GM23248 (cell line): ENCODE measurements at regions not wholly inside any gene's neighbourhood (a gene's known extent, or its start where the extent isn't known, plus 50 kb on each side); places are given as distances from the start of the nearest gene placed in this dataset.

Source experiments
- DNase-seq: peaks from one replicate; pipeline ENCODE4 v3.0.0-alpha.2; 2015
- H2AFZ ChIP-seq: fragments of 200-600 bp; sonication (generic); 2 replicates; pipeline ENCODE4 v1.6.1; 2016; ENCODE audit warnings: antibody characterized with exemption
- H3F3A ChIP-seq: fragments of 200-600 bp; sonication (generic); 2 replicates; pipeline ENCODE4 v1.6.1; 2016; ENCODE audit warnings: mild to moderate bottlenecking, antibody characterized with exemption, mixed run types; ENCODE audit not compliant: insufficient read depth
- H3K27ac ChIP-seq: fragments of 200-600 bp; sonication (generic); 2 replicates; pipeline ENCODE4 v1.5.1; 2016; ENCODE audit warnings: mild to moderate bottlenecking
- H3K27me3 ChIP-seq: fragments of 200-600 bp; sonication (generic); replicated peaks from 2 replicates; pipeline ENCODE4 v1.6.1; 2016; ENCODE audit warnings: mild to moderate bottlenecking; ENCODE audit not compliant: insufficient read depth
- H3K36me3 ChIP-seq: fragments of 200-600 bp; sonication (generic); 2 replicates; pipeline ENCODE4 v1.6.1; 2016; ENCODE audit warnings: low read depth, mild to moderate bottlenecking
- H3K4me1 ChIP-seq: fragments of 200-600 bp; sonication (generic); 2 replicates; pipeline ENCODE4 v1.6.1; 2016; ENCODE audit warnings: mild to moderate bottlenecking; ENCODE audit not compliant: insufficient read depth
- H3K4me2 ChIP-seq: fragments of 200-600 bp; sonication (generic); one replicate; pipeline ENCODE4 v1.6.1; 2016; ENCODE audit warnings: mild to moderate bottlenecking; ENCODE audit not compliant: unreplicated experiment
- H3K4me3 ChIP-seq: fragments of 200-600 bp; sonication (generic); 2 replicates; pipeline ENCODE4 v1.5.1; 2016; ENCODE audit warnings: mild to moderate bottlenecking
- H3K79me2 ChIP-seq: fragments of 200-600 bp; sonication (generic); 2 replicates; pipeline ENCODE4 v1.6.1; 2016; ENCODE audit warnings: mild to moderate bottlenecking; ENCODE audit not compliant: insufficient read depth
- H3K9ac ChIP-seq: fragments of 200-600 bp; sonication (generic); 2 replicates; pipeline ENCODE4 v1.6.1; 2016; ENCODE audit warnings: mild to moderate bottlenecking
- H3K9me2 ChIP-seq: fragments of 200-600 bp; sonication (generic); 2 replicates; pipeline ENCODE4 v1.6.1; 2016; ENCODE audit warnings: mixed run types, mild to moderate bottlenecking, moderate library complexity; ENCODE audit not compliant: insufficient read depth
- H3K9me3 ChIP-seq: fragments of 200-600 bp; sonication (generic); one replicate; pipeline ENCODE4 v1.6.1; 2017; ENCODE audit warnings: low read depth
- H4K20me1 ChIP-seq: fragments of 200-600 bp; sonication (generic); 2 replicates; pipeline ENCODE4 v1.6.0; 2016; ENCODE audit not compliant: insufficient read depth
- EZH2 ChIP-seq: fragments of 200-600 bp; sonication (generic); IDR thresholded peaks from 2 replicates; pipeline ENCODE4 v1.6.1; 2018; ENCODE audit warnings: antibody characterized with exemption, mild to moderate bottlenecking; ENCODE audit not compliant: insufficient read depth, poor library complexity, severe bottlenecking
- EZH2phosphoT487 ChIP-seq: fragments of 200-600 bp; sonication (generic); IDR thresholded peaks from 2 replicates; pipeline ENCODE4 v1.6.1; 2018; ENCODE audit warnings: antibody characterized with exemption, moderate library complexity, mild to moderate bottlenecking, low read depth; ENCODE audit not compliant: insufficient read depth
- WGBS, 2 experiments: methylation state at CpG; one replicate each; pipeline ENCODE4 v1.1.6; 2015 to 2017; ENCODE audit warnings: low lambda C conversion rate in 2 of 2, low coverage in 1 of 2; ENCODE audit errors: missing lambda C conversion rate in 2 of 2; 5-methylcytosine and 5-hydroxymethylcytosine counted together
- in situ Hi-C: fragments of 300-500 bp; cut with MboI; formaldehyde crosslinking; loops from 2 replicates; pipeline ENCODE4 v1.15.0; 2020

GRCh38 chr7:34315032-34315431 is 343.0 kb upstream of the NPSR1 start:
- Histone ChIP-seq H3K4me2 (peak overlapping the region; percentile 23), H3K4me3 (no peak overlapping the region), H2AFZ (peak overlapping the region; percentile 33; the same call in 1 of the 2 replicates), H3K36me3 (no peaks in the 10 kb centered on the region), H3F3A (peaks cover 30% of the 10 kb centered on the region), H3K79me2 (no peaks in the 10 kb centered on the region), H3K27ac (peak overlapping the region; percentile 62), H4K20me1 (no peaks in the 10 kb centered on the region), H3K4me1 (peaks cover 32% of the 10 kb centered on the region), H3K9me3 (no peaks in the 10 kb centered on the region), H3K9ac (no peak overlapping the region), H3K27me3 (no peaks in the 10 kb centered on the region), H3K9me2 (no peaks in the 10 kb centered on the region)
- in situ Hi-C loops = no loop called here
- peak; percentile 91 for DNase-seq
- TF ChIP-seq EZH2phosphoT487 = no peak
- no peak for TF ChIP-seq EZH2

GRCh38 chr7:34317039-34317438 is 341.0 kb upstream of the NPSR1 start:
- Histone ChIP-seq H3K9me3 (no peaks in the 10 kb centered on the region), H3F3A (peaks cover 30% of the 10 kb centered on the region), H3K9me2 (no peaks in the 10 kb centered on the region), H3K79me2 (no peaks in the 10 kb centered on the region), H3K27me3 (no peaks in the 10 kb centered on the region), H3K27ac (no peak overlapping the region), H2AFZ (no peak overlapping the region), H3K36me3 (no peaks in the 10 kb centered on the region), H3K4me1 (peaks cover 32% of the 10 kb centered on the region), H4K20me1 (no peaks in the 10 kb centered on the region), H3K4me2 (no peak overlapping the region), H3K9ac (no peak overlapping the region), H3K4me3 (no peak overlapping the region)
- TF ChIP-seq EZH2 (no peak), EZH2phosphoT487 (no peak)
- 92 to 100% methylated on average over 1 of the region's 1 CpG for WGBS, 2 experiments
- in situ Hi-C loops = no loop called here
- no peak for DNase-seq

- H3K27ac ChIP-seq = no peak overlapping the region
- no peak overlapping the region for H3K9ac ChIP-seq
- no peaks in the 10 kb centered on the region for H3K79me2 ChIP-seq
- H3K4me1 ChIP-seq = peaks cover 9% of the 10 kb centered on the region
- no peaks in the 10 kb centered on the region for H4K20me1 ChIP-seq
- no peaks in the 10 kb centered on the region for H3K9me3 ChIP-seq
- H3K27me3 ChIP-seq = no peaks in the 10 kb centered on the region
- no peak overlapping the region for H3K4me3 ChIP-seq
- H3K36me3 ChIP-seq = no peaks in the 10 kb centered on the region
- peak overlapping the region; percentile 2; the same call in 1 of the 2 replicates for H2AFZ ChIP-seq
- peak; percentile 18 for DNase-seq
- TF ChIP-seq EZH2 (no peak), EZH2phosphoT487 (no peak)
- in situ Hi-C loops = no loop called here
- H3K9me2 ChIP-seq = no peaks in the 10 kb centered on the region
- 64 to 75% methylated on average over 6 of the region's 6 CpGs for WGBS, 2 experiments
- peaks cover 12% of the 10 kb centered on the region; the same call in 1 of the 2 replicates for H3F3A ChIP-seq
- H3K4me2 ChIP-seq = no peak overlapping the region
These were observed 337.6 kb upstream of the NPSR1 start for GRCh38 chr7:34320412-34320811.

- no peaks in the 10 kb centered on the region for H3K36me3 ChIP-seq
- WGBS, 2 experiments = 57 to 58% methylated on average over 27 of the region's 27 CpGs
- H3K79me2 ChIP-seq = no peaks in the 10 kb centered on the region
- H3K9me3 ChIP-seq = no peaks in the 10 kb centered on the region
- H4K20me1 ChIP-seq = no peaks in the 10 kb centered on the region
- no peak overlapping the region for H3K27ac ChIP-seq
- no peak for TF ChIP-seq EZH2
- TF ChIP-seq EZH2phosphoT487 = no peak
- peak; percentile 80 for DNase-seq
- no peaks in the 10 kb centered on the region for H3K9me2 ChIP-seq
- peak overlapping the region; percentile 2; the same call in 1 of the 2 replicates for H2AFZ ChIP-seq
- in situ Hi-C loops = no loop called here
- H3K27me3 ChIP-seq = no peaks in the 10 kb centered on the region
- no peak overlapping the region for H3K9ac ChIP-seq
- H3K4me3 ChIP-seq = no peak overlapping the region
- no peak overlapping the region for H3K4me2 ChIP-seq
- H3K4me1 ChIP-seq = peaks cover 2% of the 10 kb centered on the region
- H3F3A ChIP-seq = peaks cover 5% of the 10 kb centered on the region; the same call in 1 of the 2 replicates
These were observed 336.9 kb upstream of the NPSR1 start for GRCh38 chr7:34320926-34321661.

- H2AFZ ChIP-seq = no peak overlapping the region
- no peaks in the 10 kb centered on the region for H3K36me3 ChIP-seq
- H3F3A ChIP-seq = no peaks in the 10 kb centered on the region
- no peaks in the 10 kb centered on the region for H3K27me3 ChIP-seq
- H3K4me2 ChIP-seq = no peak overlapping the region
- DNase-seq = peak; percentile 19
- TF ChIP-seq EZH2phosphoT487 = no peak
- TF ChIP-seq EZH2 = no peak
- WGBS, 2 experiments = 42 to 48% methylated on average over 2 of the region's 2 CpGs
- H3K27ac ChIP-seq = no peak overlapping the region
- H3K9me3 ChIP-seq = no peaks in the 10 kb centered on the region
- H4K20me1 ChIP-seq = no peaks in the 10 kb centered on the region
- H3K9ac ChIP-seq = no peak overlapping the region
- H3K9me2 ChIP-seq = no peaks in the 10 kb centered on the region
- no peaks in the 10 kb centered on the region for H3K79me2 ChIP-seq
- no peak overlapping the region for H3K4me3 ChIP-seq
- peaks cover 6% of the 10 kb centered on the region; the same call in 1 of the 2 replicates for H3K4me1 ChIP-seq
- in situ Hi-C loops = no loop called here
These were observed 335.2 kb upstream of the NPSR1 start for GRCh38 chr7:34322841-34323240.
